ENCODE measurements at regions not wholly inside any gene's neighbourhood (a gene's known extent, or its start where the extent isn't known, plus 50 kb on each side); places are given as distances from the start of the nearest gene placed in this dataset.

DNA sequence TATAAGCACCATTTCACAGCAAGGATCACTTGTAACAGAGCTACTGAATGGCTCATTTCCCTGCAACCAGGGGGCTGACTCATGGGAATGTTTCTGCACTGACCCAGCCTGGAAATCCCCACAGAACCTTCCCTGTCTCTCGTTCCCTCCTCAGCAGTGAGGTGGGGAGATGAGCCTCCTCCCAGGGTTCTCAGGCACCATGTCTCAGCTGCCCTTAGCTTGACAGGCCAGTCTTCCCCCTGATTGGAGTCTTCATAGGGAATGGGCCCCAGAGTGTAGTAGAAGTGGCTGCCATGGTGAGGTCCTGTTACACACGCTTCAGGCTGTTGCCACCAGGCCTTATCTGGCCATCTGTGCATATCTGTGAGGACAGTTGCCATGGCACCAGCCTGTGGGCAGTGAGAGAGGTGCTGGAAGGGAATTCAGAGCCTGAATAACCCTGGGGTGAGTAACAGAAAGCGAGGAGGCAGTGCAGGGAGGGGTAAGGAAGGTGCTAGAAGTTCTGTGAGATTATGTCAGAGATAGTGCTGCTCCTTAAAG lies 324.4 kb downstream of the ENC1 start:
- DNase-seq (ENCODE audit: low spot score): peak; percentile 98

DNA sequence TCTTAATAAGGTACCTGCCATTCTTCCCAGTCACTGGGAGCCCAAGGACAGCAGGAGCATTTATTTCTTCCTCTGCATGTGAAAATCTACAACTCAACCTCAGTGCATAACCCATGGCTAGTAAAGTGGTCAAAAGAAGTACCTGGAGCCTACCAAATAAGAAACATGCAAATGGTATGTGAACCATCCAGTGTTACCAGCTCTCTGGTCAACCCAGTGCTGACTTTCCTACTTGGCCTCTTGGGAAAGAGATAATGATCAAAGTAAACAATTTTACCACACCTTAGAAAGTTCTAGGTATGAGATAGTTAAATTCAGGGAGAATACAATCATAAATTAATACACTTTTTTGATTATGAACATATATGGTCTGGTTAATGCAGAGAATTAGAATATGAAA lies 325.6 kb downstream of the ENC1 start:
- no peak for DNase-seq (ENCODE audit: low spot score)

DNA sequence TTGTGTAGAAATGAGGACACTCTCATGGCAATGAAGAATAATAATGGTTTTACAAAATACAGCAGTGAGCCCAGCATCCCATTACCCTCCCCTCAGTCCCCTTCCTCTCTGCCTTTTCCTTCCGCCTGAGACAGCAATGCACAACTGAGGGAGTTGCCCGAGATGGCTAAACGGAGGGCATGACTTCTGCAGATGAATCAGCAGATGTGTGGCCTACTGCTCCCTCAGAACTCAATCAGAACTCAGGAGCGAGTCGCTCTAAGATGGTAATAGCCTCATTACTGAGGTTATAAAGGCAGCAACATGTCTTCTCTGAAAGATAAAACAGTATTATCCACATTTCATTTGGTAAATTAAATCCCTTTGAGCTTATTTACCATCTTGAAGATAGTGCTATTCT lies 326.6 kb downstream of the ENC1 start:
- peak; percentile 23 for DNase-seq (ENCODE audit: low spot score)

DNA sequence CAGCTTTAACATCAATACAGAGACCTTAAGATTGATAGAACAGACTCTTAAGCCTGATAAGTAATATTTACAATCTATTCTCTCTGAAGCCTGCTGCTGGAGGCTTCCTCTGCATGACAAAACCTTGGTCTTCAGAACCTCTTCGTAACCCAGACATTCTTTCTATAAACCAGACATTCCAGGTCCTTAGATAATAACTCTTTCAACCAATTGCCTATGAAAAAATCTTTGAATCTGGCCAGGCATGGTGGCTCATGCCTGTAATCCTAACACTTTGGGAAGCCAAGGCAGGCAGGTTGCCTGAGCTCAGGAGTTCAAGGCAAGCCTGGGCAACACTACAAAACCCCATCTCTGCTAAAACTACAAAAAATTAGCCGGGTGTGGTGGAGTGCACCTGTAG lies 327.8 kb downstream of the ENC1 start:
- no peak for DNase-seq (ENCODE audit: low spot score)

DNA sequence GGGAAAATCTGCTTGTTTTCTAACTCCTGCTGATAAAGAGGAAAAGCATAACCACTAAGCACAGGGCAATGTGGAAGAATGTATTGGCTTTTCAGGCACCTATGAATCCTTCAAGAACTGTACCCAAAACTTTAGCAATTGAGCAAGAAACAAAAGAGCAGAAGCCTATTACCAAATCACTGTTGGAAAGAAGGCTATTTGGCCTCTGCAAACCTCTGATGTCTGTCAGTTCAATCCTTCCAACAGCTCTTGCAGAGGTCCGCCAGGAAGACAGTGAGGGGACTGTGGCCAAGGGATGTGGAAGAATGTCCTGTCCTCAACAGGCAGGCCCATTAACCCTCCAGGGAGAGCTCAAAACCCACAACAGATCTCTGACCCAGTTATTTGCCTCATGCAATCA lies 328.6 kb downstream of the ENC1 start:
- DNase-seq (ENCODE audit: low spot score): no peak

- DNase-seq (ENCODE audit: low spot score): no peak
Observed at GRCh38 chr5:74310997-74311930, 329.3 kb downstream of the ENC1 start.

DNA sequence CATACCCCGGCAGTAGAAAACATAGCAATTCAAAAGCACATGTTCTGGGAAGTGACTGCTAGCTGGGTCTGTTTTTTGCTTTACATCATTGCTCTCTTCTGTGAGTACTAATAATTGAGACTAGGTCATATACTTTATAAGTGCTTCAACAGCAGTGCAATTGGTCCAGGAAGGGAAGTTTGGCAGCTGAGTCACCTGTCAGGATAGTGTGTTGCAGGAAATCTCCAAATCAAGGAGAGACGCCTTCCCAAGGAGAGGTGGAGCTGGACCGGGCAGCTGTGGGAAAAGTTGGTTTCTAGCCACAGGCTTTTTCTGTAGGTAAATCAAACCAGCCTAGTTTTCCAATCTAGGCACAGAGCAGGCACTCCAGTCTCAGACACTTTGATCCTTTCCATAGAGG lies 330.1 kb downstream of the ENC1 start:
- peak; percentile 81 for DNase-seq (ENCODE audit: low spot score)

- no peak for DNase-seq (ENCODE audit: low spot score)
Observed at GRCh38 chr5:74309050-74309449, 331.5 kb downstream of the ENC1 start.

- no peak for DNase-seq (ENCODE audit: low spot score)
Observed at GRCh38 chr5:74306845-74307244, 333.7 kb downstream of the ENC1 start.

DNA sequence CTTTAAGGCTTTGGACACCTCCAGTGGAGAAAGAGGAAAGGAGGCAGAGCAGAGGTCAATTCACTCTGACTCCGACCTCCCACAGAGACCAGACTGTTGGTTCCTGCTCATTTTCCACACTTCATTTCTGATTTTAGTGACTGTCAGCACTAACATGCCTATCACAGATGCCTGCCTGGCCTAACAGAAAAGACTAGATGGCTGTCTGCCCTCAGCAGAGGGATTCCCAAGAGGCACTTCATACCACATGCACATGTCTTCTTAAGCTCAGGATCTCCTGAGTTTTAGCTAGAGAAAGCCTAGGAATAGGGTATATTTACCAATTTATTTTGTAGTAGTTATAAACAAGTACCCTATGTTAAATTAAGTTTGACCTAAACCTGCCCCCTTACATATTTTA lies 336.0 kb downstream of the ENC1 start:
- no peak for DNase-seq (ENCODE audit: low spot score)

GRCh38 chr5:74303578-74303977 lies 336.9 kb downstream of the ENC1 start:
- no peak for DNase-seq (ENCODE audit: low spot score)

- no peak for DNase-seq (ENCODE audit: low spot score)
Observed at GRCh38 chr5:74301576-74301975, 339.0 kb downstream of the ENC1 start.

GRCh38 chr5:74300808-74301389 lies 339.6 kb downstream of the ENC1 start:
- DNase-seq (ENCODE audit: low spot score): no peak

DNA sequence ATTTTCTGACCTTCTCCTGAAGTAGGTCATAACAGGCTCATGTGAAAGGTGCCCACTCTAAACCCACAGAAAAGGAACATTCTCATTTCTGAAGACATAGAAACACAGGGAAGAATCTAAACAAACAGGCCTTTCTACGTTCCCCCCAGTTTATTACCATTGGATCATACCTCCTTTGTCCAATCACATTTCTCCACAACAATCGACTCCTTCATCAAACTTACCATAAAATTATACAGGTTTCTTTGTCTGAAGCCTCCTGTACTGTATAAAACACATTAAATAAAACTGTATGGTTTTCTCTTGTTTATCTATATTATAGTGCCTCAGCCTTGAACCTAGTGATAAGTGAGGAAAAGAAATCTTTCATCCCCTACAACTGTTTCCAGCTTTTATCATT lies 340.7 kb downstream of the ENC1 start:
- no peak for DNase-seq (ENCODE audit: low spot score)

DNA sequence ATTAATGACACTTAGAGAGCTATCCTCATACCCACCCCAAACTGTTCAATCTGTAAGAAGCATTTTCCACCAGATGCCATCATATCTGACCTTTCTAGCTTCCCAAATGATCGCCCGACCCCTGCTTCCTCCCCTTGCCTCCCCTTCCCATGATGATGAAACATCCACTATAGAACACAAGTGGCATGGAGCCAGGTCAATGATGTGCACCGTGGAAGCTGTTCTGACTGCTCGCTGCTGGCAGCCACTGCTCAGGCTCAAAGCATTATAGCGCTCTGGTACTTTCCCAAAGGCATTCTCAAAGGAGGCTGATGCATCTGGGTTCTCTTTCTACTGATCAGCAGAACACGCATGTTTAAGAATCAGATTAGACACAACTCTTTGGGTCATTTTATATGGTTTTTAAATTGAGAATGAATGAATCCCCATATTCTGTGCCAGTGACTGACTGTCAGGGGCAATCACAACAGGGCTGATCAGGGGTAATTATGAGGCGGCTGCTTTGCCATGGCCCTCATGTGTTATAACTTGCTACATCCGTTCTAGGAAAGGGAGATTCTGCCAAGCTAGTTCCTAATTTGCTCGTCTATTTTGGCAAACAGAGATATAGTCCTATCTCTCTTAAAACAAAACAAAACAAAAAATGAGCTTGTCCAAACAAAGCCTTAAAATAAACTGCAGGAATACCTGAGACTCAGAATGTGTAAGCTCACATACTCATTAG lies 343.7 kb downstream of the ENC1 start:
- no peak for DNase-seq (ENCODE audit: low spot score)

DNA sequence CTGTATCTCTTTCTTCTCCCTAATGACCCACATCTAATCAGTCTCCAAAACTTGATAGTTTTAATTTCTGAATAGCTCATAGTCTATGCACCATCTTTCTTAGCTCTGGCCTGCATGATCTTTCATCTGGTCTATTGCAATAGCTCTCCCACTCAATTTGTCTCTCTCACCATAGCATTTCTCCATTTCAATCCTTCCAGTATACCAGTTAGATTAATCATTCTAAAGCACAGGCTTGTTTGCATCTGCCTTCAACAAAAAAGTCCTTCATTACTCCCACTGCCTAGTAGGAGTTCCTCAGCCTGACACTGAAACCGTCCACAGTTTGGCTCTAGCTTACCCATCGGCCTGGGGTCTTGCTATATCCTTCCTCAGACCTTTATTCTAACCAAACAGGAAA lies 344.9 kb downstream of the ENC1 start:
- DNase-seq (ENCODE audit: low spot score): no peak

DNA sequence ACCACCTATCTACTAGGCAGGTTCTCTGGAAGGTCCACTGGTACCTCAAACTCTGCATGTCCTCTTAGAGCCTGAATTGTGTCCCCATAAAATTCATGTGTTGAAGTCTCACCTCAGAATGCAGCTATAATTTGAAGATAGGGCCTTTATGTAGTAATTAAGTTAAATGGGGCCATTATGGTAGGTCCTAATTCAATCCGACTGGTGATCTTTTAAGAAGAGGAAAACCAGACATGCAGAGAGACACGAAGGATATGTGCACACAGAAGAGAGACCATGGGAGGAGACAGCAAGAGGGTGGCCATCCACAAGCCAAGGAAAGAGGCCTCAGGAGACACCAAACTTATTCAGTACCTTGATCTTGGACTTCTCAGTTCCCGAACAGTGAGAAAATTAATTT lies 345.4 kb downstream of the ENC1 start:
- no peak for DNase-seq (ENCODE audit: low spot score)

GRCh38 chr5:74294231-74294705 lies 346.3 kb downstream of the ENC1 start:
- DNase-seq (ENCODE audit: low spot score): no peak

- no peak for DNase-seq (ENCODE audit: low spot score)
Observed at GRCh38 chr5:74293182-74293581, 347.3 kb downstream of the ENC1 start.

GRCh38 chr5:74290634-74291241 lies 349.8 kb downstream of the ENC1 start:
- no peak for DNase-seq (ENCODE audit: low spot score)

GRCh38 chr5:74289691-74290090 lies 350.8 kb downstream of the ENC1 start:
- DNase-seq (ENCODE audit: low spot score): no peak

DNA sequence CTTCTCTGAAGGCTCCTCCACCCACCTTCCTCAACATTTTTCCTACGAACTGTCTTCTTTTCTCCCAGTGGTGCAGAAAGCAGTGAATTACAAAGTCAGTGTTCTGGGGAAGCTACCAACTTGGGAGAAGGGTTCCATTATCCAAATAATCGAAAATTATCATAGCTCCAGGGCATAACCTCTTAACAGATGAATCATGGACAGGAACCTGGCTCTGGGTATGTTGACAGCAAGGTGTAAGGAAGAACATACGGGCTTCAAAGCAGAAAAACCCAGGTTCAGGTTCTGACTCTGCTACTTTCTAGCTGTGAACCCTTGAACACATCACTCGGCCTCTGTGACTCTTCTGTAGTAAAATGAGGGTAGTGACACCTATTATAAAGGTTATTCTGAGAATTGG lies 351.3 kb downstream of the ENC1 start:
- no peak for DNase-seq (ENCODE audit: low spot score)
